Activated naive CD4-positive, alpha-beta T cell (primary cell): ENCODE measurements at regions not wholly inside any gene's neighbourhood (a gene's known extent, or its start where the extent isn't known, plus 50 kb on each side); places are given as distances from the start of the nearest gene placed in this dataset.

Source experiments
- DNase-seq, 4 experiments: peaks; one replicate each; lab custom pipeline; 2025; lab: John Stamatoyannopoulos, UW

GRCh38 chrX:121102101-121102500, 54.7 kb downstream of the GLUD2 start:
- no peak for DNase-seq

DNA sequence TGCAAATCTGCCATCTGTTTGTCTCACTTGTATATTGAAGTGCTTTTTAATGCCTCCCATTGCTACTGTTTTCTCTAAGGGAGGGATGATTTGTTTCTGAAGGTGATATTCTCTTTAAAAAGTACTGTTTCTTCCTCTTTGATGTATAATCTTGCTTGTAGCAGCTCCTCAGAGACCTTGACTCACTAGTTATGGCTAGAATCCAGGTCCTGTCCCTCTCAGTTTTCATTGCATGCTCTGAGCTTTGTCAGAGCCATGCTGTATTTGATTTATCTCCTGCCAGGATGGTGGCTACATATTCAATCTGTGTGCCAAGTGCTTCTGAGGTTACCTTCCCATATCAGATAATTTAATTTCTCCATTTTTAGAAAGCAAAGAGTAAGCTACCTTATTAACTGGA, 56.0 kb downstream of the GLUD2 start:
- DNase-seq, result no peak

DNA sequence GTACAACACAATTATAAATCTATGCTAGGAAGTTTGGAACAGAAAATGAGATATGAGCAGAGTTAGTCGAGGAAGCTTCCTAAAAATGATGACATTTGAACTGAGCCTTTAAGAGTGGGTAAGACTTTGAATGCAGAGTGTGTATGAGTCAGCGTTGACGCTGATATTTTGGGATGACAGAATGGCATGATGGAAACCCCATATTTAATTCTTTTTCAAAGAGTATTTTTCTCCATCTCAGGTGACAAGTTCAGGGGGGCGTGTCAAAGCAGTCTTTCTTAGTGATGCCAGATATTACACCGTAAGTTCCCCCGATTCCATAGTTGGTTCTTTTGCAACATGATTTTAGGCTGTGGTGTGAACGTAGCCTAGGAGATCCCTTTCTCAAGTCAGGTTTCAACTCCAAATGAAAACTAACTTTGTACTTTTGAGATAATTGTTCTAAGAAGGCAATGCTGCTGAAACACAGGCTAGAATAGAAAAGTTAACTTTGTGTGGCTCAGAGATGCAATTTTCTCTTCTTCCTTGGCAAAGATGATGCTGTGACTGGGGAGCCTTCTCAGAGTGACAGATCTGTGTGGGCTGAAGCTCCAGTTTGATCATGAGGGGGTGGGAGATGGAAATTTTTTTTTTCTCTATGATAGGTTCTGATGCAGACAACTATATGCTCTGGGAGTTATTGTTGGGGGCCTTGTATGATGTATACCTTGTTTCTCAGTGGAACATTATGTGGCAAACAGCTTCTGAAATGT, 59.2 kb downstream of the GLUD2 start:
- no peak for DNase-seq

GRCh38 chrX:121109986-121110385, 62.6 kb downstream of the GLUD2 start:
- no peak for DNase-seq

- no peak for DNase-seq
These were observed 63.1 kb downstream of the GLUD2 start for GRCh38 chrX:121110536-121110935.

- no peak for DNase-seq
These were observed 67.3 kb downstream of the GLUD2 start for GRCh38 chrX:121114691-121115090.

GRCh38 chrX:121120690-121121605, 73.5 kb downstream of the GLUD2 start:
- DNase-seq, result no peak

DNA sequence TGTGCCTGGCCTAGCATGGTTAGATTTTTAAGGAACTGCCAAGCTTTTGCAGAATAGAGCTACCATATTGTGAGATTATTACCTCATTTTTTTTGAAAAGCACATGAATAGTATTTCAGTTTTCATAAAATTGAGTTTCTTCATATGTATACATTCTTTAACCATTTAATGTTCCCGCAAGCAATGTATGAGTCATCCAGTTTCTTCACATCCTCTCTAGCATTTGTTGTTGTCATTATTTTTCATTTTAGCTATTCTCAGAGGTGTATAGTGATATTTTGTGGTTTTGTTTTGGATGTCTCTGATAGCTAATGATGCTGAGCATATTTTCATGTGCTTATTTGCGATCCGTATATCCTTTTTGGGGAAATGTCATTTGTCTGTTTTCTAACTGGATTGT, 74.9 kb downstream of the GLUD2 start:
- DNase-seq, result no peak

GRCh38 chrX:121128925-121129877, 81.8 kb downstream of the GLUD2 start:
- no peak for DNase-seq

GRCh38 chrX:121132675-121133074, 85.3 kb downstream of the GLUD2 start:
- no peak for DNase-seq

DNA sequence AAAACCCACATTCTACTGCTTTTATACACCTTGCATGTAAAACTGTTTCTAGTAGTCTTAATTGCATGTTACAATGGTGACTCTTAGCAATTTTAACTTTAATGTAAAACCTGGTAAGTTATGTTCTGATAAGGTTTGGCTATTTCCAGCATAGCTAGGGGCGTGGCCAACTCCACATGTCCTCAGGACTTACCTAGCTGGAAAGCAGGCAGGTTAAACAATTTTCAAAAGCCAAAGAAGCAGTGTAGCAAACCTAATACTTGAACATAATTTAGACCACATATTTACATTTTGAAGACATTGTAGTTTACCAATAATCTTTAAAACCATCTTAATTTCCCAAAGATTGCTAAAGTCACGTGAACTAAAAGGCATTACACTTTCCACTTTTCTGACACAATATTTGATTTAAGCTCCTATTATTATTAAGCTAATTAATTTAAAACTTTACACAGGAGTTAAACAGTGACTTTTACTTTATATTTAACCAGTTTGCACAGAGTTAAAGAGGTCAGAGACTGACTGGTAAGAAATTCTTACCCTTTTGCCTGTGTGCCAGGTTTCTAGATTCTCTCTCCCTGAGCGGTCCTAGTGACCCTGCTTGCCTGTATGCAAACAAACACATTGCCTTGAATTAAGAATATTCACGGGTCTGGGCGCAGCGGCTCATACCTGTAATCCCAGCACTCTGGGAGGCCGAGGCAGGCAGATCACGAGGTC, 88.2 kb downstream of the GLUD2 start:
- no peak for DNase-seq

- no peak for DNase-seq
These were observed 98.7 kb downstream of the GLUD2 start for GRCh38 chrX:121146059-121146628.

DNA sequence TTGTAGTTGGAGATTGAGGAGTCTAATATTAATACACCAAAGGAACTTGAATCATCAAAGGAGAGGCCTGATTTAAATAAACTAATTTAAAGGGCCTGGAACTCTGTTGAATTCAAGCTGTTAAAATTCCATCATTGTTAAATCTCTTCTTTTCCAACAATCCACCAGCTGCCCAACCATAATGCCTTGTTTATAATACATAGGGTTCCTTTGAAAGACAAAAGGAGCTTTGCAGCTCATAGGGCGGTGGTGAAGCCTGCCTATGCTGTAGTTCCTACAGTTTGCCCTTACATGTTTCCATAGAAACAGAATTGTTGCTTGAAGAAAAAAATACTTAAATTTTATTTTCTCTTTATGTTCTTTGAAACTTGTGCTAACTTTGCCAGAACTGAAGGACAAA, 102.8 kb downstream of the GLUD2 start:
- no peak for DNase-seq

DNA sequence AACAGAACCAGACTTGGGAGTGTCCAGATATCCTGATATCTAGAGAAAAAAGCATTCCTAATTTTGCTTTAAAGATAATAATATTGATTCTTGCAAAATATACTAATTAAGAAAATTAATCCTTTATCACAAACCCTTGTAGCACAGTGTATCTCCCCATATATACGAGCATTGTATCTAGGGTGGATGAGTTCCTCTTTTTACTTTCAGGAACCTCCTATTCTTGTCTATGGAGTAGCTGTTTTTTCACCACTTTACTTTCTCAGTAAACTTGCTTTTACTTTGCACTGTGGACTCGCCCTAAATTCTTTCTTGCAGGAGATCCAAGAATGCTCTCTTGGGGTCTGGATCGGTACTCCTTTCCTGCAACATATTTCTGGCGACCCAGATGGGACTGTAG, 103.9 kb downstream of the GLUD2 start:
- no peak for DNase-seq

DNA sequence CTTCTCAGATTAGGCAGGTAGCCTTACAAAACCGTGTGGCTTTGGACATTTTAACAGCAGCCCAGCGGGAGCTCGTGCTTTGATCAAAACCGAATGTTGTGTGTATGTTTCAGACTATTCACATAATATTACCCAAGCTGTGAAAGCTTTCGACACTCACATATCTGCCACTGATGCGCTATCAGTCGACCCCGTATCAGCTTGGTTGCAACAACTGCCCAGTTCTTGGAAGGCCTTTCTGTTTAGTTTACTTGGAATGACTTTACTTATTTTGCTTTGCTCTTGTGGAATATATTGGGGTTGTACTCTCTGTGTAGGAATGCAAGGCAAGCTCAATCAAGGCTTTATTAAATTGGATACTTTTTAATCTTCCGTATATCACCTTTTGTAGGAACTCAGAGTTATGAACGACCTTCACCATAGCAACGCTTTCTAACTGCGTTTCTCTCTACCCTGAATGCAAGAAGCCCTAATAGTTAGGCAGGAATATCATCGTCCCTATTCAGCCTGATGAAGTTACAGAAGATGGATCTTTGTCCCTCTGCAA, 107.5 kb downstream of the GLUD2 start:
- no peak for DNase-seq

DNA sequence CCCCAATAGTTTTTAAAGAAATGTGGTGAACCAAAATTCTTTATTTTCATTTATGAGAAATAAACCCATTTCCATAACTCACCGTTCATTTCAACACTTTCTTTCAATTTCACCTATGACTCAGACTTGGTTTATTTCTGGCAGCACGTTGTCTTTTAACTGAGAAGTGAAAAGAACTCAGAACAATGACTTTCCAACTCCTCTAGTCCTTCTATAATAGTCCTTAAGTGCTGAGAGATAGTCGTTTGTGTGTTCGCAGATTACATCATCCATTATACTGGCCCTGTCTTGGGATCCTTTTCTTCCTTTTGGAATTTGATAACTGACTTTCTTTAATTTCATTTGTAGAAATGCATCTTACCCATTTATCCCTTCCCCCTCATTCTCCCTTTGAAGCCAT, 113.6 kb downstream of the GLUD2 start:
- no peak for DNase-seq

- no peak for DNase-seq
These were observed 114.1 kb downstream of the GLUD2 start for GRCh38 chrX:121161501-121161933.

DNA sequence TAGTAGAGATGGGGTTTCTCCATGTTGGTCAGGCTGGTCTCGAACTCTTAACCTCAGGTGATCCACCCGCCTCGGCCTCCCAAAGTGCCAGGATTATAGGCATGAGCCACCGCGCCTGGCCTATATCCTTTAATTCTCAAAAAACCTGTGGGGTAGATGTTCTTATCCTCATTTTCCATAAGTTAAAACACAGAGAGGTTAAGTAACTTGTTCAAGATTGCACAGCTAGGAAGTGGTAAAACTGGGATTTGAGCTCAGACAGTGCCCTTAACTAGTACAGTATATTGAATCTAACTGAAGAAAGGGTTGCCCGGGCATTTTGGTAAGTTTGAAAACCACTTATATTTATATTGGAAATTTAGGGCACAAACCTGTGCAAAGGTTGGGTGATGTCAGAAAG, 116.0 kb downstream of the GLUD2 start:
- DNase-seq, result no peak

DNA sequence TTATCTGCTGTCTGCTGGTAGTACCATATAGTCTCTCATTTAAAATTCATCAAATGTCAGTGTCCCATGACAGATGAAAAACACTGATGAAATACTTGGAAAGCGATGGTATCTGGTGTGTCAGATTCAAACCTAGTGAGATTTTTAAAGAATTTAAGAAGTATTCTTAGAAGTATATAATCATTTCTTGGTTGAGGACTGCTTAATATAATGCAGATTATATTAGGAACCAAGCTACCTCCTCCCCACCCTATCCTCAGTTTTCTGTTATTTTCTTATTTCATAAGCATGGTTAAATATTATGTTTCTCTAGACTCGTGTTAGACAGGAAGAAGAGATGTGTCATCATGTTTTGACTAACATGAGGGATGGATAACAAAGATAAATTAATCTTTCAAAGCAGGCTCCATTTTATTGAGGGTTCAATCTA, 118.5 kb downstream of the GLUD2 start:
- no peak for DNase-seq
